ENCODE measurements at regions not wholly inside any gene's neighbourhood (a gene's known extent, or its start where the extent isn't known, plus 50 kb on each side); places are given as distances from the start of the nearest gene placed in this dataset.

DNA sequence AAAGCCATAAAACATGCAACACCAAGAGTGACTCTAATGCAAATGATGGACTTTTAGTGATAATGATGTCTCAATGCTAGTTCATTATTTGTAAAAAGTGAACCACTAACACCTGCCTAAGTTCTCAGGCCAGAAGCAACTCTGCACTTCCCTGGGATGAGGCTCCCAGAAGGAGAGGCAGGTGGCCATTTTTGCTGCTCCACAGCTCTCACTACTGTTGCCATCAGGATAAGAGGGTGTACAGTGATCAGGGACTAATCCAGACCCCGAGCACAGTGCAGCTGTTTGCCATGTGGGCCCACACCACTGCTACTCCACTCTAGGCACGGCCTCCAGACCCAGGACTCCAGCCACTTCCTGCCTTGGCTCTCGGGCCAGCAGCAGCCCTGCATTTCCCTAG is 828.3 kb upstream of the MIR17HG start:
- no peaks in the 10 kb centered on the region for H3K27me3 ChIP-seq (ENCODE audit: insufficient read depth, low read length)
- no peaks in the 10 kb centered on the region for H3K4me1 ChIP-seq (ENCODE audit: insufficient read depth, low read length)
- no peaks in the 10 kb centered on the region; the same call in 1 of the 2 replicates for H3K9me3 ChIP-seq (ENCODE audit: insufficient read depth, low read depth, low read length)
- no peaks in the 10 kb centered on the region for H3K36me3 ChIP-seq (ENCODE audit: insufficient read depth, low read depth, low read length)
- no peak overlapping the region for H3K27ac ChIP-seq (ENCODE audit: low read length)
- no peak overlapping the region for H3K4me3 ChIP-seq (ENCODE audit: low read length)
- no peak overlapping the region for H3K9ac ChIP-seq (ENCODE audit: low read depth, low read length)

DNA sequence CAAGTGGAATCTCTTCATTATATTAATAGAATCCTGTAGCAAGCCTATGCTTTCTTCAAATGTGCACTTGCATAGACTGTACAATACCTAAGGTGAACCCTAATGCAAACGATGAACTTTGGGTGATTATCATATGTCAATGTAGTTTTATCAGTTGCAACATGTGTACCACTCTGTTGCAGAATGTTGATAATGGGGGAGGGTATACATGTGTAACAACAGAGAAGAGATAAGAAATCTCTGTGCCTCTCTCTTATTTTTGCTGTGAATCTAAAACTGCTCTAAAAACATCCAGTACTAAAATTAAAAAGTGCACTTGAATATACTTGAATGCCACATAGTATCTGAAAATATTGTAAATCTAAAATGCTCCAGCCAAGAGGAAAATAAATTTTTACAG is 820.8 kb upstream of the MIR17HG start:
- H3K4me3 ChIP-seq (ENCODE audit: low read length), result no peak overlapping the region
- H3K27ac ChIP-seq (ENCODE audit: low read length), result no peak overlapping the region
- no peak overlapping the region for H3K9ac ChIP-seq (ENCODE audit: low read depth, low read length)
- no peaks in the 10 kb centered on the region for H3K4me1 ChIP-seq (ENCODE audit: insufficient read depth, low read length)
- H3K36me3 ChIP-seq (ENCODE audit: insufficient read depth, low read depth, low read length), result no peaks in the 10 kb centered on the region
- no peaks in the 10 kb centered on the region; the same call in 1 of the 2 replicates for H3K9me3 ChIP-seq (ENCODE audit: insufficient read depth, low read depth, low read length)
- no peaks in the 10 kb centered on the region for H3K27me3 ChIP-seq (ENCODE audit: insufficient read depth, low read length)

DNA sequence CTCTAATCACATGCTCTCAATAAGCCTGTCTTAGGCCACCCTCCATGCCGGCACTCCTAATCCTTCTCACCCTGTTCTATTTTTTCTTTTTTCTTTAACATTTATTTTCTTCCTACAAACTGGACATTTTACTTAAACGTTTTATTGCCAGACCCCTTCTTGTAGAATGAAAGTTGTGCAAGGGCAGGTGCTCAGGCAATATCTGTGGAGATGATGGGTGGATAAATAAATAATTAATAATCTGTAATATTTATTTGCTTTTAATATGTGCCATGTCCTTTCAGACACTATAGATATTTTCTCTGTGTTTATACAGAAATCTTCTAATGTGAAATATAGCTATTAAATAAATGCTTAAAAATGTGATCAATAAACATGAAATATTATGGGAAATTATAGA is 815.7 kb upstream of the MIR17HG start:
- no peaks in the 10 kb centered on the region for H3K4me1 ChIP-seq (ENCODE audit: insufficient read depth, low read length)
- H3K4me3 ChIP-seq (ENCODE audit: low read length), result no peak overlapping the region
- no peak overlapping the region for H3K9ac ChIP-seq (ENCODE audit: low read depth, low read length)
- no peaks in the 10 kb centered on the region for H3K36me3 ChIP-seq (ENCODE audit: insufficient read depth, low read depth, low read length)
- H3K27ac ChIP-seq (ENCODE audit: low read length), result no peak overlapping the region
- H3K27me3 ChIP-seq (ENCODE audit: insufficient read depth, low read length), result no peaks in the 10 kb centered on the region
- H3K9me3 ChIP-seq (ENCODE audit: insufficient read depth, low read depth, low read length), result no peaks in the 10 kb centered on the region

GRCh38 chr13:90532861-90533492 is 814.5 kb upstream of the MIR17HG start:
- Histone ChIP-seq H3K27ac (ENCODE audit: low read length) (no peak overlapping the region), H3K4me3 (ENCODE audit: low read length) (no peak overlapping the region), H3K9ac (ENCODE audit: low read depth, low read length) (no peak overlapping the region), H3K27me3 (ENCODE audit: insufficient read depth, low read length) (no peaks in the 10 kb centered on the region), H3K4me1 (ENCODE audit: insufficient read depth, low read length) (no peaks in the 10 kb centered on the region), H3K36me3 (ENCODE audit: insufficient read depth, low read depth, low read length) (no peaks in the 10 kb centered on the region), H3K9me3 (ENCODE audit: insufficient read depth, low read depth, low read length) (no peaks in the 10 kb centered on the region)

- H3K9ac ChIP-seq (ENCODE audit: low read depth, low read length), result no peak overlapping the region
- no peaks in the 10 kb centered on the region for H3K9me3 ChIP-seq (ENCODE audit: insufficient read depth, low read depth, low read length)
- H3K36me3 ChIP-seq (ENCODE audit: insufficient read depth, low read depth, low read length), result no peaks in the 10 kb centered on the region
- H3K4me1 ChIP-seq (ENCODE audit: insufficient read depth, low read length), result no peaks in the 10 kb centered on the region
- no peak overlapping the region for H3K4me3 ChIP-seq (ENCODE audit: low read length)
- H3K27ac ChIP-seq (ENCODE audit: low read length), result no peak overlapping the region
- no peaks in the 10 kb centered on the region for H3K27me3 ChIP-seq (ENCODE audit: insufficient read depth, low read length)
Measured at GRCh38 chr13:90533866-90534265, 813.6 kb upstream of the MIR17HG start.

GRCh38 chr13:90534617-90535370 is 812.7 kb upstream of the MIR17HG start:
- H3K36me3 ChIP-seq (ENCODE audit: insufficient read depth, low read depth, low read length), result no peaks in the 10 kb centered on the region
- H3K4me1 ChIP-seq (ENCODE audit: insufficient read depth, low read length), result no peaks in the 10 kb centered on the region
- no peaks in the 10 kb centered on the region for H3K9me3 ChIP-seq (ENCODE audit: insufficient read depth, low read depth, low read length)
- no peaks in the 10 kb centered on the region for H3K27me3 ChIP-seq (ENCODE audit: insufficient read depth, low read length)
- H3K4me3 ChIP-seq (ENCODE audit: low read length), result no peak overlapping the region
- no peak overlapping the region for H3K27ac ChIP-seq (ENCODE audit: low read length)
- H3K9ac ChIP-seq (ENCODE audit: low read depth, low read length), result no peak overlapping the region

DNA sequence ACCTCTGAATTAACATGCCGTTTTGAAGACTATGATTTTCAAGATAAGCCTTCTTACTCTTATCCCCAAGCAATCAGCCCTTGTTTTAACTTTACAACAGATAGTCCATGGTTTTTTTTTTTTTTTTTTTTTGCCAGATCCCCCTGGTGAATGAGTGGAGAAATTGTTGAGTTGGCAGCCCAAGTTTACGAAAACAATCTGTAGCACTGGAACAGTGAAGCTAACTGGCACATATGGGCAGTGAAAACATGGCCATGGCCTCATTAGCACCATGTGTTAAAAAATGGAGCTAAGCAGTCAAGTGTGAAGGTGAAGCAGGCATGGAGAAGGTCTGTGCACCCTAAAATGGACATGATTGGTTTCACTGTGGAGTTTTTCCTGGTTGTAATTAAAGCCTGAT is 812.1 kb upstream of the MIR17HG start:
- H3K27me3 ChIP-seq (ENCODE audit: insufficient read depth, low read length), result no peaks in the 10 kb centered on the region
- no peak overlapping the region for H3K4me3 ChIP-seq (ENCODE audit: low read length)
- H3K4me1 ChIP-seq (ENCODE audit: insufficient read depth, low read length), result no peaks in the 10 kb centered on the region
- no peaks in the 10 kb centered on the region for H3K9me3 ChIP-seq (ENCODE audit: insufficient read depth, low read depth, low read length)
- H3K27ac ChIP-seq (ENCODE audit: low read length), result no peak overlapping the region
- no peak overlapping the region for H3K9ac ChIP-seq (ENCODE audit: low read depth, low read length)
- no peaks in the 10 kb centered on the region for H3K36me3 ChIP-seq (ENCODE audit: insufficient read depth, low read depth, low read length)

- Histone ChIP-seq H3K9me3 (ENCODE audit: insufficient read depth, low read depth, low read length) (no peaks in the 10 kb centered on the region), H3K36me3 (ENCODE audit: insufficient read depth, low read depth, low read length) (no peaks in the 10 kb centered on the region), H3K4me1 (ENCODE audit: insufficient read depth, low read length) (no peaks in the 10 kb centered on the region), H3K27ac (ENCODE audit: low read length) (no peak overlapping the region), H3K27me3 (ENCODE audit: insufficient read depth, low read length) (no peaks in the 10 kb centered on the region), H3K4me3 (ENCODE audit: low read length) (no peak overlapping the region), H3K9ac (ENCODE audit: low read depth, low read length) (no peak overlapping the region)
Measured at GRCh38 chr13:90538063-90538462, 809.4 kb upstream of the MIR17HG start.

DNA sequence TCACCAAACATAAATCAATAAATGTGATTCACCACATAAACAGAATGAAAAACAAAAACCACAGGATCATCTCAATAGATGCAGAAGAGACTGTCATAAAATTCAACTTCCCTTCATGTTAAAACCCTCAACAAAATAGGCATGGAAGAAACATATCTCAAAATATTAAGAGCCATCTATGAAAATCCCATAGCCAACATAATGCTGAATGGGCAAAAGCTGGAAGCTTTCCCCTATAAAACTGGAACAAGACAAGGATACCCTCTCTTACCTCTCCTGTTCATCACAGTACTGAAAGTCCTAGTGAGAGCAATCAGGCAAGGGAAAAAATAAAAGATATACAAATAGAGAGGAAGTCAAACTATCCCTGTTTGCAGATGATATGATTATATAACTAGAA is 806.1 kb upstream of the MIR17HG start:
- Histone ChIP-seq H3K4me1 (ENCODE audit: insufficient read depth, low read length) (no peaks in the 10 kb centered on the region), H3K27ac (ENCODE audit: low read length) (no peak overlapping the region), H3K9ac (ENCODE audit: low read depth, low read length) (no peak overlapping the region), H3K9me3 (ENCODE audit: insufficient read depth, low read depth, low read length) (peaks cover 2% of the 10 kb centered on the region; the same call in 1 of the 2 replicates), H3K4me3 (ENCODE audit: low read length) (no peak overlapping the region), H3K36me3 (ENCODE audit: insufficient read depth, low read depth, low read length) (no peaks in the 10 kb centered on the region), H3K27me3 (ENCODE audit: insufficient read depth, low read length) (no peaks in the 10 kb centered on the region)

GRCh38 chr13:90542959-90543505 is 804.5 kb upstream of the MIR17HG start:
- Histone ChIP-seq H3K9me3 (ENCODE audit: insufficient read depth, low read depth, low read length) (peaks cover 19% of the 10 kb centered on the region), H3K27me3 (ENCODE audit: insufficient read depth, low read length) (no peaks in the 10 kb centered on the region), H3K4me3 (ENCODE audit: low read length) (no peak overlapping the region), H3K27ac (ENCODE audit: low read length) (no peak overlapping the region), H3K4me1 (ENCODE audit: insufficient read depth, low read length) (no peaks in the 10 kb centered on the region), H3K36me3 (ENCODE audit: insufficient read depth, low read depth, low read length) (no peaks in the 10 kb centered on the region; the same call in 1 of the 2 replicates), H3K9ac (ENCODE audit: low read depth, low read length) (no peak overlapping the region)

GRCh38 chr13:90545070-90545840 is 802.2 kb upstream of the MIR17HG start:
- H3K27me3 ChIP-seq (ENCODE audit: insufficient read depth, low read length), result no peaks in the 10 kb centered on the region
- H3K9ac ChIP-seq (ENCODE audit: low read depth, low read length), result no peak overlapping the region
- H3K4me3 ChIP-seq (ENCODE audit: low read length), result no peak overlapping the region
- no peaks in the 10 kb centered on the region for H3K4me1 ChIP-seq (ENCODE audit: insufficient read depth, low read length)
- peaks cover 24% of the 10 kb centered on the region for H3K9me3 ChIP-seq (ENCODE audit: insufficient read depth, low read depth, low read length)
- no peak overlapping the region for H3K27ac ChIP-seq (ENCODE audit: low read length)
- H3K36me3 ChIP-seq (ENCODE audit: insufficient read depth, low read depth, low read length), result no peaks in the 10 kb centered on the region; the same call in 1 of the 2 replicates
